Heart left ventricle (tissue), 16 donors: ENCODE measurements at regions not wholly inside any gene's neighbourhood (a gene's known extent, or its start where the extent isn't known, plus 50 kb on each side); places are given as distances from the start of the nearest gene placed in this dataset.

ENCODE experiments used
- ATAC-seq, 4 donors: fragments of 200-7000 bp; cut with Tn5 transposase; one replicate each; pipeline ENCODE4 v1.9.1; 2020 to 2022; ENCODE audit warnings: moderate library complexity in 4 of 4, mild to moderate bottlenecking in 3 of 4, moderate number of reproducible peaks in 1 of 4
- DNase-seq, 5 donors: peaks; one replicate each; pipeline ENCODE4 v3.0.0-alpha.2; 2020
- H3K27ac ChIP-seq, 12 donors: fragments of 200-600 bp; sonication (generic) in 4 of 12; one replicate each; pipeline versions ENCODE4 v1.5.0 to v1.8.0; 2016 to 2022; ENCODE audit warnings: mild to moderate bottlenecking in 2 of 12
- H3K27me3 ChIP-seq, 9 donors: fragments of 200-600 bp; sonication (generic) in 2 of 9; one replicate each; pipeline versions ENCODE4 v1.5.1 to v1.8.0; 2016 to 2022; ENCODE audit warnings: mild to moderate bottlenecking in 3 of 9
- H3K36me3 ChIP-seq, 9 donors: fragments of 200-600 bp; sonication (generic) in 2 of 9; one replicate each; pipeline versions ENCODE4 v1.5.0 to v1.8.0; 2018 to 2022; ENCODE audit warnings: mild to moderate bottlenecking in 2 of 9
- H3K4me1 ChIP-seq, 12 donors: fragments of 200-600 bp; sonication (generic) in 4 of 12; one replicate each; pipeline versions ENCODE4 v1.5.0 to v1.8.0; 2016 to 2022; ENCODE audit warnings: mild to moderate bottlenecking in 3 of 12
- H3K4me3 ChIP-seq, 12 donors: fragments of 200-600 bp; sonication (generic) in 4 of 12; one replicate each; pipeline versions ENCODE4 v1.5.0 to v1.8.0; 2017 to 2022; ENCODE audit warnings: mild to moderate bottlenecking in 9 of 12, moderate library complexity in 4 of 12
- H3K9me3 ChIP-seq, 12 donors: fragments of 200-600 bp; sonication (generic) in 4 of 12; one replicate each; pipeline versions ENCODE4 v1.5.0 to v1.8.0; 2016 to 2022; ENCODE audit warnings: mild to moderate bottlenecking in 1 of 12
- POLR2A ChIP-seq, 2 donors: fragments of 450-650 bp; IDR thresholded peaks; one replicate each; pipeline ENCODE4 v1.6.1; 2017; ENCODE audit warnings: antibody characterized with exemption in 2 of 2, mild to moderate bottlenecking in 2 of 2, moderate library complexity in 2 of 2
- WGBS, 4 donors: extraction: QIAGEN DNeasy Blood & Tissue Kit in 2 of 4; methylation state at CpG; one replicate each; pipeline versions ENCODE4 v1.1.5 to v1.1.7; 2013 to 2018; 5-methylcytosine and 5-hydroxymethylcytosine counted together
- intact Hi-C, 10 donors: fragments of 100-400 bp; cut with DNase I; formaldehyde crosslinking; loops; one replicate each; pipeline versions ENCODE4 v1.11.1 to v1.14.2; 2022
- TF ChIP-seq, protein P1 (sequence below), 12 donors: fragments of 200-600 bp; sonication (generic) in 4 of 12; IDR thresholded peaks; one replicate each; pipeline versions ENCODE4 v1.5.0 to v1.8.0; 2018 to 2022; ENCODE audit warnings: antibody characterized with exemption in 12 of 12, mild to moderate bottlenecking in 5 of 12
- donor health status: ischemic (EF 13 %, LVEDD 7.1; RV severe dilation, severe dysfunction).
- donor health status: healthy with polysubstance abuse.
- donor health status: DM: no; HTN: yes; CAD: no.
- donor health status: DM: no; HTN: no; CAD: no.
- donor health status: ischemic (EF 25% LVEDD 6.9; RV normal size, moderate dysfunction).
- donor health status: ischemic (EF 25% LVEDD 5.7; RV mildly dilated, moderate dysfunction).
- donor health status: healthy.
- donor health status: DM: yes; HTN: yes; CAD: no.
- donor health status: ischemic (EF 35%, LVEDD 5.7; RV mildly dilated, moderate dysfunction).
- donor health status: nonischemic (EF 11% LVEDD 7.7; RV severe dilation, severe dysfunction).
- donor health status: DM: yes; HTN: yes; CAD: no.
- donor health status: PGD.
- donor health status: ischemic (EF 29% LVEDD 5.4; RV normal size, mild dysfunction).
- donor health status: nonischemic (EF 23%, LVEDD 6.1; RV moderate dilation, normal function).

DNA sequence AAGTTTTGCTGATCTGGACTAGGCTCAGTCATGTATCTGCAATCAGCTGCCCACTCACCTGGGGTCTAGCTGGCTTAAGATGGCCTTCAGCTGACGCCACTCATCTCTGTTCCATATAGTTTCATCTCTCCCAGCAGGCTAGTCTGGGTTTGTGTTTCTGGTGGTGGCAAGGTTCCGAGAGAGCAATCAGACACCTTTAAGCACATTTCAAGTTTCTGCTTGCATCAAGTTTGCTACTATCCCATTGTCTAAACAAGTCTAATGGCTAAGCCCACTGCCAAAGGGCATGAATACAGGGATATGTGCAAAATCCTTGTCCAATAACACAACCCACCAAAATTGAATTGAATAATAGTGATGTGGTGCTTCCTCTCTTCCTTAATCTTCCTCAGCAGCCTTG, 251.7 kb downstream of the PIK3R1 start:
- H3K36me3 ChIP-seq = no peaks in the 10 kb centered on the region
- peaks cover 0 to 5% (median 0%) of the 10 kb centered on the region in 12 donors for H3K4me1 ChIP-seq
- 95 to 100% (median 96%) methylated on average over 2 of the region's 2 CpGs for WGBS, 4 donors
- ATAC-seq (no peak), DNase-seq (no peak)
- H3K4me3 ChIP-seq = no peak overlapping the region
- peaks cover 0 to 3% (median 0%) of the 10 kb centered on the region in 12 donors for H3K9me3 ChIP-seq
- intact Hi-C loops = loop anchor here in 6 of 10 donors (10.0 kb wide), 4 partner anchors 188 to 1222 kb away; no protein-coding TSS in a partner anchor
- TF ChIP-seq, protein P1, sequence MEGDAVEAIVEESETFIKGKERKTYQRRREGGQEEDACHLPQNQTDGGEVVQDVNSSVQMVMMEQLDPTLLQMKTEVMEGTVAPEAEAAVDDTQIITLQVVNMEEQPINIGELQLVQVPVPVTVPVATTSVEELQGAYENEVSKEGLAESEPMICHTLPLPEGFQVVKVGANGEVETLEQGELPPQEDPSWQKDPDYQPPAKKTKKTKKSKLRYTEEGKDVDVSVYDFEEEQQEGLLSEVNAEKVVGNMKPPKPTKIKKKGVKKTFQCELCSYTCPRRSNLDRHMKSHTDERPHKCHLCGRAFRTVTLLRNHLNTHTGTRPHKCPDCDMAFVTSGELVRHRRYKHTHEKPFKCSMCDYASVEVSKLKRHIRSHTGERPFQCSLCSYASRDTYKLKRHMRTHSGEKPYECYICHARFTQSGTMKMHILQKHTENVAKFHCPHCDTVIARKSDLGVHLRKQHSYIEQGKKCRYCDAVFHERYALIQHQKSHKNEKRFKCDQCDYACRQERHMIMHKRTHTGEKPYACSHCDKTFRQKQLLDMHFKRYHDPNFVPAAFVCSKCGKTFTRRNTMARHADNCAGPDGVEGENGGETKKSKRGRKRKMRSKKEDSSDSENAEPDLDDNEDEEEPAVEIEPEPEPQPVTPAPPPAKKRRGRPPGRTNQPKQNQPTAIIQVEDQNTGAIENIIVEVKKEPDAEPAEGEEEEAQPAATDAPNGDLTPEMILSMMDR (IDR thresholded peaks at IDR 0.05) = no peak
- no peak for TF ChIP-seq POLR2A (IDR thresholded peaks at IDR 0.05)
- no peak overlapping the region for H3K27ac ChIP-seq
- H3K27me3 ChIP-seq = no peaks in the 10 kb centered on the region

DNA sequence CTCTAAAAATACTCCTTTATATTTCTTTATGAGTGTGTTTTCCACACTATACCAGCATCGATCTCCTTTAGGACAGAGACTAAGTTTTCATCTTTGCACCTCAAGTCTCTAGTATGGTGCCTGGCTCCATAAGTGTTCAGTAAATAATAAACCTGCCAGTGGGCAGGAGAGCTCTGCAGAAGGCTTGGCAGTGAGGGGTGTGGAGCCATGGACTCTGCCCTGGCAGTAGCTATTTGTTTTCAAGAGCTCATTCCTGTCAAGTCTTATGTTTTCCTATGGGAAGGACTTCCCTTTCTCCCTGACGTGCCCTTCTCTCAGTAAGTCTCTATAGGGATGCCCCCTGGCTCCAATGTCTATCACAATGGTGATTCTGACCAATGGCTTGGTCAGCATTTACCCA, 252.2 kb downstream of the PIK3R1 start:
- Histone ChIP-seq H3K27me3 (no peaks in the 10 kb centered on the region), H3K4me3 (no peak overlapping the region), H3K4me1 (peaks cover 0 to 5% (median 0%) of the 10 kb centered on the region in 12 donors), H3K9me3 (peaks cover 0 to 3% (median 0%) of the 10 kb centered on the region in 12 donors), H3K27ac (no peak overlapping the region), H3K36me3 (no peaks in the 10 kb centered on the region)
- ATAC-seq = no peak
- intact Hi-C loops = loop anchor here in 6 of 10 donors (10.0 kb wide), 4 partner anchors 187 to 1223 kb away; no protein-coding TSS in a partner anchor
- no peak for DNase-seq
- 95 to 98% (median 97%) methylated on average over 2 of the region's 2 CpGs for WGBS, 4 donors
- TF ChIP-seq POLR2A (IDR thresholded peaks at IDR 0.05) = no peak
- TF ChIP-seq, protein P1 (IDR thresholded peaks at IDR 0.05) = no peak

DNA sequence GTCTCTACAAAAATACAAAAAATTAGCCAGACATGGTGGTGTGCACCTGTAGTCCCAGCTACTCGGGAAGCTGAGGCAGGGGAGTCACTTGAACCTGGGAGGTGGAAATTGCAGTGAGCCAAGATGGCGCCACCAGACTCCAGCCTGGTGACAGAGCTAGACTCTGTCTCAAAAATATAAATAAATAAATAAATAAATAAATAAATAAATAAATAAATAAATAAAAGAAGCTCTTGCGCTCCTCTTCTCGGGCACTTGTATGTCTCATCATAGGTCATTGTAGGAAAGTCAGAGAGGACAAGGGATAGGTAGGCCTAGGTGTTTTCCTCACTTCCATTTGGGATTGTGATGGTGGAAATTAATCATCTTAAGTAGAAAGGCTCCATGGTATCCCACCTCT, 252.8 kb downstream of the PIK3R1 start:
- ATAC-seq (no peak), DNase-seq (no peak)
- Histone ChIP-seq H3K36me3 (no peaks in the 10 kb centered on the region), H3K4me3 (no peak overlapping the region), H3K27me3 (no peaks in the 10 kb centered on the region), H3K27ac (no peak overlapping the region), H3K4me1 (peaks cover 0 to 5% (median 0%) of the 10 kb centered on the region in 12 donors), H3K9me3 (peaks cover 0 to 3% (median 0%) of the 10 kb centered on the region in 12 donors)
- 92 to 99% (median 99%) methylated on average over 4 of the region's 4 CpGs for WGBS, 4 donors
- intact Hi-C loops = loop anchor here in 6 of 10 donors (10.0 kb wide), 4 partner anchors 186 to 1224 kb away; no protein-coding TSS in a partner anchor
- no peak for TF ChIP-seq POLR2A (IDR thresholded peaks at IDR 0.05)
- TF ChIP-seq, protein P1 (IDR thresholded peaks at IDR 0.05) = no peak

DNA sequence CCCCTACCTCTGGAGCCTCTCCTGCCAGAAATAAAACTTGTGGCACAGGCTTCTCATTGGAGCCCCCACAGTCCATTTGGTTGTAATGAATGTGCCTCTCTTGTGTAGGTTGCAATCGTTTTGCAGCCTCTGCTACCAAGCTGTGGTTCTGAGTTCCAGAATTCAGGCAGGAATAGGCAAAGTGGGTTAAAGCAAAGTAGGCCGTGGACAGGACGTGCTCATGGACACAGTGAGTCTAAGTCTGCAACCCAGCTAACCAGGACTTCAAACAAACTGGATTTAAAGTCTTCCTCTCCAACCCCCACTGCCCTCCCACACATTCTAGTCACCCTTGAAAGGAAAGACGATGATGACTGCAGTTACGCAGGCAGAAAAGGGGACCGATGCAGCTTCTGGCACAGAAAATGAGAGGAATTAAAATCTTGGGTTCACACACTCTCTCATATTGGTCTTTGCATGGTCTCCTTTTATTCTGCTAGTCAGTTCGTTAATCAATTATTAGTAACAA, 260.0 kb downstream of the PIK3R1 start:
- WGBS, 4 donors = 91 to 97% (median 94%) methylated on average over 7 of the region's 7 CpGs
- Histone ChIP-seq H3K4me3 (no peak overlapping the region), H3K36me3 (no peaks in the 10 kb centered on the region), H3K9me3 (no peaks in the 10 kb centered on the region), H3K4me1 (peaks cover 0 to 20% (median 6%) of the 10 kb centered on the region in 12 donors), H3K27me3 (no peaks in the 10 kb centered on the region), H3K27ac (no peak overlapping the region)
- DNase-seq = no peak
- TF ChIP-seq, protein P1 (IDR thresholded peaks at IDR 0.05) = no peak
- TF ChIP-seq POLR2A (IDR thresholded peaks at IDR 0.05) = no peak
- intact Hi-C loops = no loop called here
- ATAC-seq = no peak
